ENCODE measurements at regions not wholly inside any gene's neighbourhood (a gene's known extent, or its start where the extent isn't known, plus 50 kb on each side); places are given as distances from the start of the nearest gene placed in this dataset.

DNA sequence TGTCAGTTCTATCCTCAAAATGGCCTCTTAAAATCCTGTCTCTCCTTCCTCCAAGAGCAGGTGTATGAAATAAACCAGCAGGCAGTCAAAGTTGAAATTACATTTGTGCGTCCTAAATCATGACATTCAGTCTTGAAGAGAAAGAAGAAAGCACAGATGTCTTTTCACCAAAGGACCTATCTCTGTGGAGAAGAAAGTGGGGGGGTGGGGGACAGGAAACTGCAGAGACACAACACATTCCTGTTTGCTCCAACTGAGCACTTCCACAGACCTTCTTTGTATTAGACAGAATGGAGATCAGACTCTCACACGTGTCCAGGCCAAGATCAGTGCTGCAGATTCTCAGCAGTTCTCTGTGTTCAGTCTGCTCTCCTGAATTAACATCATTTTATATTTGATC lies 471.9 kb upstream of the RGMB start:
- TF ChIP-seq, protein P1, sequence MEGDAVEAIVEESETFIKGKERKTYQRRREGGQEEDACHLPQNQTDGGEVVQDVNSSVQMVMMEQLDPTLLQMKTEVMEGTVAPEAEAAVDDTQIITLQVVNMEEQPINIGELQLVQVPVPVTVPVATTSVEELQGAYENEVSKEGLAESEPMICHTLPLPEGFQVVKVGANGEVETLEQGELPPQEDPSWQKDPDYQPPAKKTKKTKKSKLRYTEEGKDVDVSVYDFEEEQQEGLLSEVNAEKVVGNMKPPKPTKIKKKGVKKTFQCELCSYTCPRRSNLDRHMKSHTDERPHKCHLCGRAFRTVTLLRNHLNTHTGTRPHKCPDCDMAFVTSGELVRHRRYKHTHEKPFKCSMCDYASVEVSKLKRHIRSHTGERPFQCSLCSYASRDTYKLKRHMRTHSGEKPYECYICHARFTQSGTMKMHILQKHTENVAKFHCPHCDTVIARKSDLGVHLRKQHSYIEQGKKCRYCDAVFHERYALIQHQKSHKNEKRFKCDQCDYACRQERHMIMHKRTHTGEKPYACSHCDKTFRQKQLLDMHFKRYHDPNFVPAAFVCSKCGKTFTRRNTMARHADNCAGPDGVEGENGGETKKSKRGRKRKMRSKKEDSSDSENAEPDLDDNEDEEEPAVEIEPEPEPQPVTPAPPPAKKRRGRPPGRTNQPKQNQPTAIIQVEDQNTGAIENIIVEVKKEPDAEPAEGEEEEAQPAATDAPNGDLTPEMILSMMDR (IDR thresholded peaks at IDR 0.05): no peak
- no peak for TF ChIP-seq EZH2 (IDR thresholded peaks at IDR 0.05; ENCODE audit: borderline replicate concordance, insufficient read depth, low read depth, low read length, poor library complexity, severe bottlenecking)
